ENCODE measurements at regions not wholly inside any gene's neighbourhood (a gene's known extent, or its start where the extent isn't known, plus 50 kb on each side); places are given as distances from the start of the nearest gene placed in this dataset.

- TF ChIP-seq EZH2 (IDR thresholded peaks at IDR 0.05; ENCODE audit: low read depth, low read length, severe bottlenecking) (no peak), GABPA (IDR thresholded peaks at IDR 0.05; ENCODE audit: borderline replicate concordance, insufficient read depth, low read length) (no peak), CHD7 (IDR thresholded peaks at IDR 0.05; ENCODE audit: insufficient replicate concordance, low read length) (no peak)
Observed at GRCh38 chr18:30350263-30350662, 692.3 kb downstream of the DSC3 start (continued).
